PC-9 (cell line): ENCODE measurements at regions not wholly inside any gene's neighbourhood (a gene's known extent, or its start where the extent isn't known, plus 50 kb on each side); places are given as distances from the start of the nearest gene placed in this dataset.

Experiments
- EZH2 ChIP-seq: fragments of 200-600 bp; sonication (generic); IDR thresholded peaks from 2 replicates; pipeline ENCODE4 v1.8.0; 2017; ENCODE audit warnings: antibody characterized with exemption, low read depth
- TF ChIP-seq, protein P1 (sequence below): fragments of 200-600 bp; sonication (generic); conservative IDR thresholded peaks from 2 replicates; pipeline ENCODE4 v1.6.1; 2017; ENCODE audit warnings: mixed run types, antibody characterized with exemption, mild to moderate bottlenecking, moderate library complexity

DNA sequence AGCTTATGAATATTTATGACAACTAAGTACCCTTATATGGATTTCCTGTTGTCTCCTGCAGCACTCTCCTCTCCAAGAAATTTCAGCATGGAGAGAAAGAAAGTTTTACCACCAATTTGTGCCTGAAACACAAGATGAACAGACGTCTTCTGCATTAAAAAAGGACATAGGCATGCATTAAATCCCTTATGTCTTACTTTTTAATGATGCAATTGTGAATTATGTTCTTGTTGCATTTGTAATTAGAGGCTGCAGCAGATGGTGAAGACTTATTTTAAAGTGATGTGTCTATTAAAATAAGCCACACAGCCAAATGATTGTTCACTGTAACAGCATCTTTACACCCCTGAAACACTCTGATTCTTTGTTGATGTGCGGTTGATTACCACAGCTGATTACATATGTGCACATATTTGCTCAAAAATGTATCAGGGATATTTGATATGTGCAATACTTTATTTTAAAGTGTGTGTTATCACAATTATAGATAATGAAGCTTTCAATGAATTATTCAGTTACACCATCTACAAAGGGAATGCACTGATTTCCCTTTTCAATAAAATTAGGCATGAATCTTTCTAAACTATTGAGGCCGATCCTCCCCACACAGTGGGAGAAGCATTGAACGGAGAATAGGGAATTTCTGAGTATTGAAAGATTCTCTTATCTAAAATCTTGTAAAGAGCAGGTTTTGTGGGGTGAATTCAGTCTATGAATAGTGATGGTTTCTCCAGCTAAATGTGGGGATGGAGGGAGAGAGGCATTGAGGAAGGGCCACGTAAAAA is 585.1 kb downstream of the SLC4A3 start:
- TF ChIP-seq, protein P1, sequence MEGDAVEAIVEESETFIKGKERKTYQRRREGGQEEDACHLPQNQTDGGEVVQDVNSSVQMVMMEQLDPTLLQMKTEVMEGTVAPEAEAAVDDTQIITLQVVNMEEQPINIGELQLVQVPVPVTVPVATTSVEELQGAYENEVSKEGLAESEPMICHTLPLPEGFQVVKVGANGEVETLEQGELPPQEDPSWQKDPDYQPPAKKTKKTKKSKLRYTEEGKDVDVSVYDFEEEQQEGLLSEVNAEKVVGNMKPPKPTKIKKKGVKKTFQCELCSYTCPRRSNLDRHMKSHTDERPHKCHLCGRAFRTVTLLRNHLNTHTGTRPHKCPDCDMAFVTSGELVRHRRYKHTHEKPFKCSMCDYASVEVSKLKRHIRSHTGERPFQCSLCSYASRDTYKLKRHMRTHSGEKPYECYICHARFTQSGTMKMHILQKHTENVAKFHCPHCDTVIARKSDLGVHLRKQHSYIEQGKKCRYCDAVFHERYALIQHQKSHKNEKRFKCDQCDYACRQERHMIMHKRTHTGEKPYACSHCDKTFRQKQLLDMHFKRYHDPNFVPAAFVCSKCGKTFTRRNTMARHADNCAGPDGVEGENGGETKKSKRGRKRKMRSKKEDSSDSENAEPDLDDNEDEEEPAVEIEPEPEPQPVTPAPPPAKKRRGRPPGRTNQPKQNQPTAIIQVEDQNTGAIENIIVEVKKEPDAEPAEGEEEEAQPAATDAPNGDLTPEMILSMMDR: no peak
- no peak for TF ChIP-seq EZH2
